ENCODE measurements at regions not wholly inside any gene's neighbourhood (a gene's known extent, or its start where the extent isn't known, plus 50 kb on each side); places are given as distances from the start of the nearest gene placed in this dataset.
"Not testable (repeated sequence)": the region's sequence is repeated elsewhere in the genome, so short reads cannot be mapped to it uniquely, and the experiment has no call there.

DNA sequence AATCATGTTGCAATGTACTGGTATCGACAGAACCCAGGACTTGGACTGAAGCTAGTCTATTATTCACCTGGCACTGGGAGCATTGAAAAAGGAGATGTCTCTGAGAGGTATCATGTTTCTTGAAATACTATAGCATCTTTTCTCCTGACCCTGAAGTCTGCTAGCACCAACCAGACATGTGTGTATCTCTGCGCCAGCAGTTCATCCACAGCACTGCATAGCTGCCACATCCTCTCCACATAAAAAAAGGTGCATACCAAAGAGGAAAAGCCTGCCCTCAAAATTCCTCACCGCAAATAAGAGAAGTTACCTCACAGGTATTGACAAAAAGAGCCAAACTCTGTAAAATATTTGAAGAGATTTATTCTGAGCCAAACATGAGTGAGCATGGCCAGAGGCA is 99.5 kb upstream of the PRSS3 start:
- no peak for DNase-seq

- no peak for DNase-seq
Observed at GRCh38 chr9:33697171-33697570, 98.2 kb upstream of the PRSS3 start.

DNA sequence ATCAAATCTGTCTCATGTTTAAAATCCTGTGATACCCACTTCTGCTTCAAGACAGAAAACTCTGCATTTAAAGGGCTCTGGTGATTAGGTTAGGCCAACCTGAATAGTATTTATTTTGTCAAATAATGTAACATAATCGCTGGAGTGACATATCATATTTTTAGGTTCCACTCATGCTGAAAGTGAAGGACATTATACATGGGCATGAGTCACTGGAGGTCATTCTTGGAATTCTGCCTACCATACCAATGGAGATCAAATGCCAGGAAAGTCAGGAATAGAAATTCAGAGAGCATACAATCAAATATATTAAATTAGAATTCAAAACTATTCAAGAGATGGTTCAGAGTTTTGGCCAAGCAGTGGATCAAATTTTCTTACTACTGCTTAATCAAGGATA is 97.1 kb upstream of the PRSS3 start:
- no peak for DNase-seq

- DNase-seq = not testable (repeated sequence)
Observed at GRCh38 chr9:33700940-33701339, 94.4 kb upstream of the PRSS3 start.

GRCh38 chr9:33703430-33704102 is 91.8 kb upstream of the PRSS3 start:
- DNase-seq = no peak

- DNase-seq = not testable (repeated sequence)
Observed at GRCh38 chr9:33705440-33705839, 89.9 kb upstream of the PRSS3 start.

DNA sequence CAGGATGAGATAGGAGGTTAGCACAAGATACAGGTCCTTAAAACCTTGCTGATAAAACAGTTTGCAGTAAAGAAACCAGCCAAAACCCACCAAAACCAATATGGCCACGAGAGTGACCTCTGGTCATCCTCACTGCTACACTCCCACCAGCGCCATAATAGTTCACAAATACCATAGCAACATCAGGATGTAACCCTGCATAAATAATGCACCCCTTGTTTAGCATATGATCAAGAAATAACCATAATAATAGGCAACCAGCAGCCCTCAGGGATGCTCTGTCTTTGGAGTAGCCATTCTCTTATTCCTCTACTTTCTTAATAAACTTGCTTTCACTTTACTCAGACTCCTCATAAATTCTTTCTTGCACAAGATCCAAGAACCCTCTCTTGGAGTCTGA is 86.9 kb upstream of the PRSS3 start:
- no peak for DNase-seq

DNA sequence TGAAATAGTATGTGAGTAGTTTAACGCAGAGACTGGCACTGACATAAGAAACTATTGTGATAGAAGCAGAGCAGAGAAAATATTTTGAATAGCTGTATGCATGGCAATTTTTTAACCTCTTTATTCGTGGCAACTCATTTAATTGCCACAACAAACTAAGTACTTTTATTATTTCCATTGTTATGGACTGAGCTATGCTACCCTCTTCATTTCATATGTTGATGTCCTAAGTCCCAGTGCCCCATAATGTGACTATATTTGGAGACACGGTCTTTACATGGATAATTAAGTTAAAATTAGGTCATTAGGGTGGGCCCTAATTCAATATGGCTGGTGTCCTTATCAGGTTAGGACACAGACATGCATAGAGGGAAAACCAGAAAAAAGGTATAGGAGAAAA is 86.1 kb upstream of the PRSS3 start:
- DNase-seq = no peak

DNA sequence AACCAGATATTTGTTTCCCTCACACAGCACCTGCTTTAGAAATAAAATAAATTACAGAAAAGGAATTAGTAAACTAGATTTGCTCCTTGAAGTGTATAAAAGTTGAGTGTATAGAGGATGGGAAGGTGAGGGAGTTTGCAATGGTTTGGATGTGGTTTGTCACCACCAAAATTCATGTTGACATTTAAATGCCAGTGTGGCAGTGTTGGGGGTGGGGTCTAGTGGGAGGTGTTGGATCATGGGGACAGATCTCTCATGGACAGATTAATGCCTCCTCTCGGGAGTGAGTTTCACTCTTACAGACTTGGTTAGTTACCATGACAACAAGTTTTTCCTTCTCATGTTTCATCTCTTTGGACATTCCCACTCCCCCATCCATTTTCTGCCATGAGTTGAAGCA is 83.9 kb upstream of the PRSS3 start:
- not testable (repeated sequence) for DNase-seq

DNA sequence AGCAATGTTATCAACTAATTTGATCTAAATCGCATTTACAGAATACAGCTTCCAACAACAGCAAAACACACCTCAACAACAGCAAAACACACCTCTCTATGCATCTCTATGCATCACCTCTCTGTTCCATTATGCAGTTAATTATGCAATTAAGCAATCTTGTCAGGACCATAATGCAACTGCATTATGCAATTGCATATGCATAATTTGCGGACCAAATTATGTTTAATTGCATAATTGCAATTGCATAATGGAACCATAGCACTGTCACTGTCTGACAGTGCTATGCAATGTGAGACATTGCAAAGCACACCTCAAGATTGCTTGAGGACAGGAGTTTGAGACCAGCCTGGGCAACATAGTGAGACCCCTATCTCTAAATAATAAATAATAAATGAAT is 80.4 kb upstream of the PRSS3 start:
- no peak for DNase-seq

DNA sequence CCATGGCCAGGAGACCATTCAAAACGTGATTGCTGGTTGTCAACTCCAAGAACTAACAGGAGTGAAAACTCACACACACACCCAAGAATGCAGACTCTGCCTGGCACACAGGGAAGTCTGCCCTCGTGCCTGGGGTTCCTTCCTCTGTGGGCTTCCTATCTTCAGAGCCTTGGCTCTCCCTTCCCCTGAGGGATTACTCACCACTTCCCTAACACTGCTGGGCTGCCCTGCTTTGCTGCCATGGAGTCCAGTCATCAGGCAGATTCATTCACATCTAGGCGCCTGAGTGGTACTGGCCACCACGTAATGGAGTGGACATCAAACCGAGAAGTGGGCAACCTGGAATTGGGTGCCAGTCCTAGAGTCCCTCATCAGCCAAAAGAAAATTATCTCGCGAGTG is 76.4 kb upstream of the PRSS3 start:
- DNase-seq = no peak

DNA sequence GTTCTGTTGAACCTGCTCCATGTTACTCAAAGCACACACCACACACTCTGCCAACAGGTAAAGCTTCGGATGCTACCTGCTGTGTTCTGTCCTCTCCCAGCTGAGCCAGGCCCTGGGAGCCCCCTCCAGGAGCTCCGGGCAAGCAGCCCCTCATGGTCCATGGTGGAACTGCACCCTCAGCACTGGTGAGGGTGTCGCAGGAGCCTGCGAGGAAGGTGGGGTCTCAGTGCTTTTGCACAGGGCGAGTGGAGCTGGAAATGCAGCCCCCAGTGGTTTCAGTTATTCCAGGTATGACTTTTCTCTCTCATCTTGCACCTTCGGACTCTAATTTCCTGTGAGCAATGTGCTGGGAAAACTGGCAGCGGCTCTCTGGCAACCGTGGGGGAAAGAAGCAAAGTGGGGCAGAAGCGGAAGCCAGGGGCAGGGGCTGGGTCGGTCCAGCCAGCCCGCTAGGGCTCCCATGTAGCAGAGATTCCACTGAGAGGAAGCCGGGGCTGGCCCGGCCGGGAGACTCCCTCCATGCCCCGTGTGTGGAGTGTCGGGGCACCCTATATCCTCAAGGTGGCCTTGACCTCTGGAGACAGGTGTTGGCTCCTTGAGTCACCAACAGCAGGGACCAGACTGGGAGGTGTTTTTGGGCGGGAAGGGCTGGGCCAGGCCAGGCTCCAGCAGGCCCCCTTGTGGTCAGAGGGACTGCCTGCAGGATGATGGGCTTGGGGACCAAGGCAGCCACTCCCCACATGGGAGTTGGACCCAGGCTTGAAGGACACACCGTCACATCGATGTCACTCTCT is 75.6 kb upstream of the PRSS3 start:
- no peak for DNase-seq

DNA sequence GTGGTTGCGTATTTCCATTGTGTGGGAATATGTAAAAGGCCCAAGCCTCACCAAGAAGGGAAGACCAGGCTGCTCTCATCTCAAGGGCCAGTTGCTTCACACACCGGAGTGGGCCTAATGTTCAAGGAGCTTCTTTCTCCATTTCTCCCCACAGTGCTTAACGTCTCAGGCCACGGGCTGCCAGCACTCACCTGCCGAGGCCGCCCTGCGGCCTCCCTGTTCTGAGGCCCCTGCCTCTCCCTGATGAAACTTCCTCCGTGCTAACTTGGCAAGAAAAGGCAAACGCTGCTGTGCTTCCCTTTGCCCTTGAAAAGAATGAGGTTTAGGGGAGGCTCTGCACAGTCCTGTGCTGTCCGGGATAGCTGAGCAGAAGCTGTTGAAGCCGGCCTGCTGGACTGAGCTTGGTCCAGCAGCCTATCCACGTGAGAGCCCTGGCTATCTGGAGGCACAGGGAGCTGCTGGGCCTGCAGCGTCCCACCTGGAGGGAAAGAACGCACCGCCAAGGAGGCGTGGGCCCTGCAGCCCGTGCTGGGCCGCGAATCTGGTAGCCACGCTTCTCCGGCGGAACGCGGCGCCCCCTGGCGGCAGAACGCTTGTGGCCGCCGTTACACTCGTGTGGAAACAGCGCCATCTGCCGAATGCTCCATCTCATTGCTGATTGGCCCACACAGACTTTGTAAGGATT is 73.5 kb upstream of the PRSS3 start:
- peak; percentile 89 for DNase-seq

GRCh38 chr9:33722359-33722675 is 73.0 kb upstream of the PRSS3 start:
- no peak for DNase-seq

GRCh38 chr9:33728613-33729012 is 66.7 kb upstream of the PRSS3 start:
- DNase-seq = no peak

DNA sequence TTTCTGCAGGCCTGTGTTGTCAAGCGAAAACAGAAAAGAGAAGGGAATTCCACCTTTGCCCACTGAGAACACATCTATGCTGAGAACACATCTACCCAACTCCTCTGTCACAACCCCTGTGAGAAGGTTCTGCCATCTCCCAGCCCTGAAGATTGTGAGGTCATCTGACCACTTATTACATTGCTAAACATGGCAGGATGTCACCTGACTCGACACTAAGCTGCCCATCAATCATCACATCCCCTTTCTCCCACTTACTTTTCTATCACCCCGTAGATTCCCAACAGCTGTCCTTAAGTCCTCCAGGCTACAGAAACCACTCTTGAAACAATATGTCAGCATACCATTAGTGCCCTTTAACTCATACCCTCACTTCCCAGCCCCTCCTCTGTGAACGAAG is 64.2 kb upstream of the PRSS3 start:
- DNase-seq = no peak

GRCh38 chr9:33731625-33732024 is 63.7 kb upstream of the PRSS3 start:
- no peak for DNase-seq

DNA sequence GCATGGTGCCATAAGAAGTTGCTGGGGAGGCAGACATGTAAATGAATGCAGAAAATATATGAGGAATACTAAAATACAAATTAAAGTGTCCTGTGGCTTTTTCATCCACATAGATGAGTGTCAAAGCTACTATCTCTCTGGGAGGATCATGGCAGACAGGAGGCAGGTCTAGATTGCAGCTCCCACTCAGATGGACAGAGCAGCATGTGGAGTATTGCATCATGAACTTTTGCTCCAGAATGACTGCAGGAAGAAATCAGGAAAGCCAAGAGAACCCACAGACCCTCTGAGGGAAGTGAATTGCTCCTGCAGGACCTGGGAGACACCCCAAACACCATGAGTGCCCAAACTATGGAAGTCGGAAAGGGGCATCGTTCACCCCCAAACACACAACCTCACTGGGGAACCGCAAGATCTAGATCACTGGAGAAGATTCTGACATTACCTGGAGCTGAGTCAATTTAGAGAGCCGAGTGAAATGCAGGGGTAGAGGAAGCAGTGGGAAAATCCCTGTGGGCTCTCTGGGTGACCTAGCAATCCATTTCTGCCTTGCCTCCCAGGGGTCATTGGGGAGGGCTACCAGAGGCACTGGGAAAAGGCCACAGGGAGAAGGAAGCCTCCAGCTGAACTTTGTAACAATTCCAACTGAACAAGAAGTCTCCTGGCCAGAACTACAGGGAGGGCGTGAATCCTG is 61.0 kb upstream of the PRSS3 start:
- not testable (repeated sequence) for DNase-seq

GRCh38 chr9:33734941-33735835 is 60.2 kb upstream of the PRSS3 start:
- DNase-seq = not testable (repeated sequence)

GRCh38 chr9:33737811-33738606 is 57.4 kb upstream of the PRSS3 start:
- DNase-seq = no peak

DNA sequence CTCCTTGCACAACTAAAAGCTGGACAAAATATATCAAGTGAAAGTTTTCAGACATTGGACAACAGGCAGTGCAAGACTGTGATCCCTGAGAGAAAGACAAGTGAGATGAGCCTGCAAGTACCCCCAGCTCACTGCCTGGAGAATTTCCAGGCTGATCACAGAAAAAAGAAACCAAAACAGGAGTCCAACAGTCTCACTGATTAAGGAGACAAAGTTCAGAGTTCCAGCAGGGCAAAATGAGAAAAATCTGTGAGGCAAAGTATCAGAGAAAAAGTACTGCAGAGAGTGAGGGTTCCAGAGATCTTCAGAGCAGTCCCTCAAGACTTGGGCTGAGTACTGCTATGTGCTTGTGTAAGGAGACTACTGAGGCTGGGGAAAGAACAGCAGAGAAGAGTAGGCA is 56.0 kb upstream of the PRSS3 start:
- DNase-seq = no peak

GRCh38 chr9:33740075-33740474 is 55.3 kb upstream of the PRSS3 start:
- no peak for DNase-seq
